ENCODE measurements at regions not wholly inside any gene's neighbourhood (a gene's known extent, or its start where the extent isn't known, plus 50 kb on each side); places are given as distances from the start of the nearest gene placed in this dataset.

DNA sequence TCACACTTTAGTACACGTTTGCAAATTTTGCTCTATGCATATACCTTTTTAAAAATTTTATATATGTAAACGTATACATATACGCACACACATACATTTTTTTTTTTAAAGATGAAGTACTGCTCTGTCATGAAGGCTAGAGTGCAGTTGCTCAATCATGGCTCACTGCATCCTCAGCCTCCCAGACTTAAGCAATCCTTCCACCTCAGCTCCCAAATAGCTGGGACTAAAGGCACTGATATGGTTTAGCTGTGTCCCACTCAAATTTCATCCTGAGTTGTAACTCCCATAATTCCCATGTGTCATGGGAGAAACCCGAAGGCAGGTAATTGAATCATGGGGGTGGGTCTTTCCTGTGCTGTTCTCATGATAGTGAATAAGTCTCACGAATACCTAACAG lies 220.8 kb upstream of the CAND1 start:
- TF ChIP-seq EP300 (IDR thresholded peaks at IDR 0.05): no peak
- TF ChIP-seq, protein P1, sequence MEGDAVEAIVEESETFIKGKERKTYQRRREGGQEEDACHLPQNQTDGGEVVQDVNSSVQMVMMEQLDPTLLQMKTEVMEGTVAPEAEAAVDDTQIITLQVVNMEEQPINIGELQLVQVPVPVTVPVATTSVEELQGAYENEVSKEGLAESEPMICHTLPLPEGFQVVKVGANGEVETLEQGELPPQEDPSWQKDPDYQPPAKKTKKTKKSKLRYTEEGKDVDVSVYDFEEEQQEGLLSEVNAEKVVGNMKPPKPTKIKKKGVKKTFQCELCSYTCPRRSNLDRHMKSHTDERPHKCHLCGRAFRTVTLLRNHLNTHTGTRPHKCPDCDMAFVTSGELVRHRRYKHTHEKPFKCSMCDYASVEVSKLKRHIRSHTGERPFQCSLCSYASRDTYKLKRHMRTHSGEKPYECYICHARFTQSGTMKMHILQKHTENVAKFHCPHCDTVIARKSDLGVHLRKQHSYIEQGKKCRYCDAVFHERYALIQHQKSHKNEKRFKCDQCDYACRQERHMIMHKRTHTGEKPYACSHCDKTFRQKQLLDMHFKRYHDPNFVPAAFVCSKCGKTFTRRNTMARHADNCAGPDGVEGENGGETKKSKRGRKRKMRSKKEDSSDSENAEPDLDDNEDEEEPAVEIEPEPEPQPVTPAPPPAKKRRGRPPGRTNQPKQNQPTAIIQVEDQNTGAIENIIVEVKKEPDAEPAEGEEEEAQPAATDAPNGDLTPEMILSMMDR (IDR thresholded peaks at IDR 0.05): no peak

Data from tibial nerve (tissue), 4 donors.